ENCODE measurements at regions not wholly inside any gene's neighbourhood (a gene's known extent, or its start where the extent isn't known, plus 50 kb on each side); places are given as distances from the start of the nearest gene placed in this dataset.
"Not testable (repeated sequence)": the region's sequence is repeated elsewhere in the genome, so short reads cannot be mapped to it uniquely, and the experiment has no call there.

GRCh38 chr11:103727262-103727661, 309.2 kb upstream of the DDI1 start:
- no peak for DNase-seq (ENCODE audit: low read depth in 2 of 2, low spot score in 1 of 2)

- no peak for DNase-seq (ENCODE audit: low read depth in 2 of 2, low spot score in 1 of 2)
Measured at GRCh38 chr11:103729617-103730016, 306.8 kb upstream of the DDI1 start.

- DNase-seq (ENCODE audit: low read depth in 2 of 2, low spot score in 1 of 2) = no peak
Measured at GRCh38 chr11:103730131-103730940, 306.1 kb upstream of the DDI1 start.

GRCh38 chr11:103731670-103732069, 304.8 kb upstream of the DDI1 start:
- no peak for DNase-seq (ENCODE audit: low read depth in 2 of 2, low spot score in 1 of 2)

- no peak for DNase-seq (ENCODE audit: low read depth in 2 of 2, low spot score in 1 of 2)
Measured at GRCh38 chr11:103733889-103734288, 302.6 kb upstream of the DDI1 start.

DNA sequence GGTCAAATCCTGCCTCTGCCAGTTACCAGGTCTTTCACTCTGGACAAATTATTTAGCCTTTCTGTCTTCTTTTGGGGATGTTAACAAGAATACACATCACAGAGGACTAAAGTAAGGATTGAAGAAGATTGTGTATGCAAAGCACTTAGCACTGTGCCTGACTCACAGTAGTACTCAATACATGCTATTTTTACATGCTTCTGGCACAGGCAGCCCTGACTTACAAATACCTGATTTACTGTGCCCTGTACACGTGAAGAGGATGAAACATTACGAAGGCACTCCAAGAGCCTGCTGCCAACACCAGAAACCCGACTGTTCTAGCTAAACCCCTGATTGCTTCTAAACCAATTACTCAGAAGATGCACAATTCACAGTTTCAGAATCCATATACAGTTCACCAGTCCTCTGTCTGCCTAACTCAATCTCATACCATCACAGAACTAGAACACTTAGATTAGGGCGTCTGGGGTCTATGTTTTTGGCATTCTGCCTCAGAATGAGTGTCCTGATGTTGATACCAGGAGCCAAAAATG, 300.9 kb upstream of the DDI1 start:
- no peak for DNase-seq (ENCODE audit: low read depth in 2 of 2, low spot score in 1 of 2)

DNA sequence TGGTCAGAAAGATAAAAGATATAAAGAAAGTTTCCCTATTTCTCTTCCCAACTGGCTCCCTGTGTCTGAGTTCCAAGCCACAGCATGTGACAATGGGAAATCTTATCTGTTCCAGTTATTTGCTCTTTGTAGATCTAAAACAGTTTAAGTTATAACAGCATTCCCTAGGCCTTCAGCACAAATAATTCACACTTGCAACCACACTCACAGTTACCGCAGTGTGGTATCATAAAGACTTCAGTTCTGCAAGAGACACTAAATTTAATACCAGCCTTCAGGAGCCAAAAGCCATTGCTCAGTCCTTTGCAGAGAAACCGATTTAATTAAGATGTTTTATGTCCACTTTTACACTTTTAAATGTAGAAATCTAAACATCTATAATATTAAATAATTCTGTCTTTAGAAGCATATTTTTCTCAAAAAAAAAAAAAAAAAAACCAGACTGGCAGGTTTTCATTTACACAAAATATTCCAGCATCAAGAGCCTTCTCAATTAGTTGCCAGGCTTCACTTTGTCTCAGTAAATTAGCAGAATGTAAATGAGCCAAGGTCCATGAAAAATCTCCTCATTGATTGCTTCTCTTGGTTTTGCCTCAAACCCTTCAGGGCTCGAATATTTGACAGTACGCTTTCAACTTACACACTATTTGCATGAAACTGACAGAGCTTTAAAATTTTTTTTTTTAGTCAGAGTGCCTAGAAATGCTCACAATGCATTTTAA, 300.0 kb upstream of the DDI1 start:
- DNase-seq (ENCODE audit: low read depth in 2 of 2, low spot score in 1 of 2) = no peak

- DNase-seq (ENCODE audit: low read depth in 2 of 2, low spot score in 1 of 2) = no peak
Measured at GRCh38 chr11:103737037-103737622, 299.3 kb upstream of the DDI1 start.

DNA sequence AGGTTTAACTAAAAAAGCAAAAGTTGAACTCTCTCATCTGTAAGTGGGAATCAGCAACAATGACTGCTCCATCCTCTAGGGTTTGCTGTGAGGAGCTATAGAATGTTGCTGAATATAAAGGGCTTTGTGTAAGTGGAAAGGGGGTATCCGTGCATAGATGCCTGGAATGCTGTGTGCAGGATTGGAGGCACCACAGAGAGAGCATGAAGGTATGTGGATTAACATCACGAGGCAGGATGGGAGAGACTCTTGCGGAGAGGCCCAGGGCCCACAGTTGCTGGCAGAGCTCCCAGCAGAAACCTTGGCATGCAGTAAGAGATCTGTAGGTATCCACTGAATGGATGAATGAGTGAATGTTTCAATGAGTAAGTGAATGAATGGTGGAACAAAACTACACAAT, 298.7 kb upstream of the DDI1 start:
- no peak for DNase-seq (ENCODE audit: low read depth in 2 of 2, low spot score in 1 of 2)

- not testable (repeated sequence) for DNase-seq (ENCODE audit: low read depth in 2 of 2, low spot score in 1 of 2)
Measured at GRCh38 chr11:103739074-103739796, 297.2 kb upstream of the DDI1 start.

DNA sequence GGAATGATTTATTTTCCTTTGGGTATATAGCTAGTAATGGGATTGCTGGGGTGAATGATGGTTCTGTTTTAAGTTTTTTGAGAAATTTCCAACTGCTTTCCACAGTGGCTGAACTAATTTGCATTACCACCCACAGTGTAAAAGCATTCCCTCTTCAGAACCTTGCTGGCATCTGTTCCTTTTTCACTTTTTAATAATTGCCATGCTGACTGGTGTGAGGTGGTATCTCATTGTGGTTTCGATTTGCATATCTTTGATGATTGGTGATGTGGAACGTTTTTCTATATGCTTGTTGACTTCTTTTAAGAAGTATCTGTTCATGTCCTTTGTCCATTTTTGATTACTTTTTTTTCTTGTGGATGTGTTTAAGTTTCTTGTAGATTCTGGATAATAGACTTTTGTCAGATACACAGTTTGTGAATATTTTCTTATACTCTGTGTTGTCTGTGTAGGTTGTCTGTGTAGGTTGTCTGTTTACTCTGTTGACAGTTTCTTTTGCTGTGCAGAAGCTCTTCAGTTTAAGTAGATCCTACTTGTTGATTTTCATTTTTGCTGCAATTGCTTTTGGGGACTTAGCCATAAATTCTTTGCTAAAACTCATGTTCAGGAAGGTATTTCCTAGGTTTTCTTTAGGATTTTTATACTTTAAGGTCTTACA, 291.8 kb upstream of the DDI1 start:
- no peak for DNase-seq (ENCODE audit: low read depth in 2 of 2, low spot score in 1 of 2)

GRCh38 chr11:103749158-103749557, 287.3 kb upstream of the DDI1 start:
- DNase-seq (ENCODE audit: low read depth in 2 of 2, low spot score in 1 of 2) = no peak

DNA sequence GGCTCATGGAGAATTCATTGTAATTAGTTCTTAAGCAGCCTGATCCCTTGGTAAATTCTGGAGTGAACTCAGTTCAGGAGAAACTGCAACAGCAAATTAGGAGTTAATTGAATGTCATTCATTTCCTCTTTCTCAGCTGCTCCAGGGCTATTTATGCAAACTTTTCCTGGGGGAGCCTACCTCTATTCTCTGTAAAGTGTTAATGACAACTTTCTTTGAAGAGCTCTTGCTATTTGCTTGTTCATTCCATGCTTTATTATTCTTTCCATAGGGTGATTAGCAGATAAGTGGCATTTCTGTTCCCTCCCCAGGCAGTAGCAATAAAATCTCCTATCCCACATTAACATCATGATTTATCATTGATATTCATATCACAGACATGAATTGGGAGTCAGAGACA, 267.6 kb upstream of the DDI1 start:
- DNase-seq (ENCODE audit: low read depth in 2 of 2, low spot score in 1 of 2) = no peak

- DNase-seq (ENCODE audit: low read depth in 2 of 2, low spot score in 1 of 2) = no peak
Measured at GRCh38 chr11:103773059-103773458, 263.4 kb upstream of the DDI1 start.

DNA sequence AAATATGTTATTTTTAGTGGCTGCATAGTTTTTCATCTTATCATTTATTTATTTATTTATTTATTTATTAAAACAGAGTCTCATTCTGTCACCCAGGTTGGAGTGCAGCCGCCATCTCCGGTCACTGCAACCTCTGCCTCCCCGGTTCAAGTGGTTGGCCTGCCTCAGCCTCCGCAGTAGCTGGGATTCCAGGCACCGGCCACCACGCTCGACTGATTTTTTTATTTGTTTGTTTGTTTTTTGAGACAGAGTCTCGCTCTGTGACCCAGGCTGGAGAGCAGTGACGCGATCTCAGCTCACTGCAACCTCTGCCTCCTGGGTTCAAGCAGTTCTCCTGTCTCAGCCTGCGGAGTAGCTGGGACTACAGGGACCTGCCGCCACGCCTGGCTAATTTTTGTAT, 262.9 kb upstream of the DDI1 start:
- no peak for DNase-seq (ENCODE audit: low read depth in 2 of 2, low spot score in 1 of 2)

DNA sequence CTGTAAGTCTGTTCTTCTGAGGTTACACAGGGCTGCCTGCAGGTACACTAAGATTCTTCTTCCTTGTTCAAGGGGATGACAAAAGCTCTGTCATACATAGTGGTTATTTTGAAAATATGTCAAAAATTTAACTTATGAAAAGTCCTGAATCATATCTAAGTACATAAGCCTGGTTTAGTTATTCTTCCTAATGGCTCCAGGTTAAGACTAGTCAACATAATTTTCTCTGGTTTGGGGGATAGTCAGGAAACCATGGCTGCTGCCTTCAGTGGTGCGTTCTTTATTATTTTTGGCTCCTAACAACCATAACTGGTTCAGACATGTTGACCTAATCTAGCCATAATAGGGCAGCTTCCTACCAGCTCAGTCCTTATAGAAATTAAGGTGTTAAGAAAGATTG, 257.4 kb upstream of the DDI1 start:
- no peak for DNase-seq (ENCODE audit: low read depth in 2 of 2, low spot score in 1 of 2)

DNA sequence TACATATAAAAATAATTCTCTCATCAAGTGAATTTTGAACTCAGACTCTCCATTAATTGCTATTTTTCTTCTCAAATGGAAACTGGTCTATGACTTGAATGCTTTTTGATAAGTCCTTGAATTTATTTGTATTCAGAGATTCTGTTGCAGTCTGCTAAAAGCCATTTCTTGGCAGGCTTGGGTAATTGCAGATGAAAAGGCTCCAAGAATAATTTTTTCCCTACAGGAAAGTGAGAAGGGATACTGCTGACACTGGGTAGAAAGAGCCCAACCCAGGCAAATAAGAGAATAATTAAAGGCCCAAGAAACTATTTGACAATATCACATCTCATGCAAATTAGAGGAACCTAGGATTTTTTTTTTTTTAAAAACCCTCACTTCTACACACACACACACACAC, 246.5 kb upstream of the DDI1 start:
- no peak for DNase-seq (ENCODE audit: low read depth in 2 of 2, low spot score in 1 of 2)

- DNase-seq (ENCODE audit: low read depth in 2 of 2, low spot score in 1 of 2) = no peak
Measured at GRCh38 chr11:103792981-103793468, 243.4 kb upstream of the DDI1 start.

DNA sequence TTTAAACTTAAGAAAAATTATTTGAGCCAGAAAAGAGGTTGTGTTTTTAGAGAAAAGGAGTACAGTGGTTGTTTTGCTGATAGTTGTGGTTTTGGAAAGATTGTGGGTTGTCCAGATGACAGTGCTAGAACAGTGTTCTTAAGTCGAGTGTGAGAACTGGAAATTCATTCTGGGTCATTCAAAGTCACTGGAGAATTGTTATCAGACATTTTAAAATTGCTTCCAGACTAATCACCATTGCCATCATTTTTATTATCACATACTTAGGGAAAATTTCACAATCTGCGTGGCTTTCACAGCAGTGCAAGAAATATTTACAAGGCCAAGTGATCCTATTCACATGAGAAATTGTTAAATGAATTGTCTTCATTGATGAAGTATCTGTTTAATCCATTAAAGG, 242.2 kb upstream of the DDI1 start:
- DNase-seq (ENCODE audit: low read depth in 2 of 2, low spot score in 1 of 2) = no peak

DNA sequence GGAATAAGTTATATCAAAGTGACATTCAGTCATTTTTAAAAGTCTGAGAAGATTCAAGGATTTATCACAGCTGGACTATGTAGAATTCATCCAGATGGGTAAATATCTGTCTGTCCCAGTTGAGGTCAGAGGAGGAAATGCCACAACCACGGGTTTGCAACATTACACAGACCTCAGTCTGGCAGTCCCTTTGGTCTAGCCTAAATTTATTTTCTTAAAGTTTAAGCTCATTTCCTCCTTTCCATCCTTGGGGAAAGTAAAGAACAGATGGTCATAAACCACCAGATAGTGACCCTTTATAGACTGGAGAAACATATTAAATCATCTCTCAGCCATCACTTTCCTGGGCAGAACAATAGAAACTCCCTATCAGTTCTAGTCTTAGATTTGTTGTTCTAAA, 238.4 kb upstream of the DDI1 start:
- DNase-seq (ENCODE audit: low read depth in 2 of 2, low spot score in 1 of 2) = no peak

DNA sequence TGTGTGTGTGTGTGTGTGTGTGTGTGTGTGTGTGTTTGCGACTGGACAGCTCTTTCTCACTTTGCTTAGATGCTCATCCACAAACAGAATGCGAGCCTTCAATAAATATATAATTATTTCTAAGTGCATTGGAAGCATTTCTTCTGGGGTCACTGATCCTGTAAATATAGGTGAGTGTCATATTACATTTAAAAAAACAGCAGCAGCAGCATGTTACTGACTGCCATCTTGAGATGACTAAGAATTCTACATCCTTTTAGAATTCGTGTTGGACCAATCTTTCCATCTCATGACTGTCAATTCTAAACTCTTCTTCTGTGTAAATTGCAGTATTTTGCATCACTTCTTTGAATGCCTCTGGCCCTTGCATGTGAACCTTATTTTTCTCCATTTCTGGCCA, 238.0 kb upstream of the DDI1 start:
- DNase-seq (ENCODE audit: low read depth in 2 of 2, low spot score in 1 of 2) = no peak

Measured in stimulated activated CD8-positive, alpha-beta memory T cell treated with anti-CD3 and anti-CD28 coated beads, Interleukin-4, amount 100 ng/mL, for 1 hour (primary cell).